ENCODE measurements at regions not wholly inside any gene's neighbourhood (a gene's known extent, or its start where the extent isn't known, plus 50 kb on each side); places are given as distances from the start of the nearest gene placed in this dataset.
A peak's percentile ranks its signal among the peaks of the same experiment; 100 is the strongest.

GRCh38 chr6:91637217-91637616 is 1050.3 kb upstream of the MAP3K7 start:
- Histone ChIP-seq H2AFZ (no peak overlapping the region), H3K4me1 (replicated peaks; ENCODE audit: insufficient read depth) (no peaks in the 10 kb centered on the region), H3K4me2 (no peak overlapping the region), H4K20me1 (ENCODE audit: insufficient read depth) (no peaks in the 10 kb centered on the region), H3K9me3 (ENCODE audit: insufficient read depth, low read depth) (no peaks in the 10 kb centered on the region), H3K9me2 (ENCODE audit: insufficient read depth) (no peaks in the 10 kb centered on the region), H3K27ac (no peak overlapping the region), H3K79me2 (ENCODE audit: low read depth) (no peaks in the 10 kb centered on the region), H3K36me3 (ENCODE audit: low read depth) (no peaks in the 10 kb centered on the region), H3F3A (ENCODE audit: insufficient read depth, low read depth) (no peaks in the 10 kb centered on the region), H3K27me3 (ENCODE audit: insufficient read depth, low read depth) (no peaks in the 10 kb centered on the region), H3K4me3 (no peak overlapping the region)
- POLR2A ChIA-PET (ENCODE audit: unreplicated experiment), result interaction anchor here (0.6 kb wide), 1 partner anchor 29 kb away, joined by 6 read pairs; no protein-coding TSS in a partner anchor
- intact Hi-C loops (cut with micrococcal nuclease; ENCODE audit: unreplicated experiment), result no loop called here
- no TSS peak for BruUV-seq (replicated peaks)
- CTCF ChIA-PET, result no interaction called here
- no peak for TF ChIP-seq CTCF (conservative IDR thresholded peaks at IDR 0.05)
- no peak for TF ChIP-seq EZH2 (IDR thresholded peaks at IDR 0.05; ENCODE audit: low read depth)
- DNase-seq, result no peak

- H3K79me2 ChIP-seq (ENCODE audit: low read depth), result no peaks in the 10 kb centered on the region
- no peaks in the 10 kb centered on the region for H3K9me2 ChIP-seq (ENCODE audit: insufficient read depth)
- H3K4me3 ChIP-seq, result no peak overlapping the region
- intact Hi-C loops (cut with micrococcal nuclease; ENCODE audit: unreplicated experiment), result no loop called here
- ChIA-PET CTCF (no interaction called here), POLR2A (ENCODE audit: unreplicated experiment) (no interaction called here)
- BruUV-seq (replicated peaks), result no TSS peak
- no peaks in the 10 kb centered on the region for H4K20me1 ChIP-seq (ENCODE audit: insufficient read depth)
- no peaks in the 10 kb centered on the region for H3K27me3 ChIP-seq (ENCODE audit: insufficient read depth, low read depth)
- H3K4me2 ChIP-seq, result no peak overlapping the region
- H3K4me1 ChIP-seq (replicated peaks; ENCODE audit: insufficient read depth), result no peaks in the 10 kb centered on the region
- H2AFZ ChIP-seq, result no peak overlapping the region
- TF ChIP-seq EZH2 (IDR thresholded peaks at IDR 0.05; ENCODE audit: low read depth) (no peak), CTCF (conservative IDR thresholded peaks at IDR 0.05) (no peak)
- no peaks in the 10 kb centered on the region for H3K36me3 ChIP-seq (ENCODE audit: low read depth)
- H3F3A ChIP-seq (ENCODE audit: insufficient read depth, low read depth), result no peaks in the 10 kb centered on the region
- peak in 1 of 2 experiments; percentile 4 for DNase-seq
- no peak overlapping the region for H3K27ac ChIP-seq
- no peaks in the 10 kb centered on the region for H3K9me3 ChIP-seq (ENCODE audit: insufficient read depth, low read depth)
These were observed 1047.9 kb upstream of the MAP3K7 start for GRCh38 chr6:91634791-91635190.

- CTCF ChIA-PET, result no interaction called here
- Histone ChIP-seq H3K4me3 (no peak overlapping the region), H3K79me2 (ENCODE audit: low read depth) (no peaks in the 10 kb centered on the region), H3K27me3 (ENCODE audit: insufficient read depth, low read depth) (no peaks in the 10 kb centered on the region), H3K27ac (no peak overlapping the region), H4K20me1 (ENCODE audit: insufficient read depth) (no peaks in the 10 kb centered on the region), H2AFZ (no peak overlapping the region), H3K9me3 (ENCODE audit: insufficient read depth, low read depth) (no peaks in the 10 kb centered on the region), H3K4me2 (no peak overlapping the region), H3K4me1 (replicated peaks; ENCODE audit: insufficient read depth) (no peaks in the 10 kb centered on the region), H3F3A (ENCODE audit: insufficient read depth, low read depth) (no peaks in the 10 kb centered on the region), H3K36me3 (ENCODE audit: low read depth) (no peaks in the 10 kb centered on the region), H3K9me2 (ENCODE audit: insufficient read depth) (no peaks in the 10 kb centered on the region)
- TF ChIP-seq EZH2 (IDR thresholded peaks at IDR 0.05; ENCODE audit: low read depth) (no peak), CTCF (conservative IDR thresholded peaks at IDR 0.05) (no peak)
- BruUV-seq (replicated peaks), result no TSS peak
- POLR2A ChIA-PET (ENCODE audit: unreplicated experiment), result no interaction called here
- intact Hi-C loops (cut with micrococcal nuclease; ENCODE audit: unreplicated experiment), result no loop called here
- DNase-seq, result no peak
These were observed 1046.7 kb upstream of the MAP3K7 start for GRCh38 chr6:91633374-91634111.
